IPS-15b (cell line): ENCODE measurements at regions not wholly inside any gene's neighbourhood (a gene's known extent, or its start where the extent isn't known, plus 50 kb on each side); places are given as distances from the start of the nearest gene placed in this dataset.
A peak's percentile ranks its signal among the peaks of the same experiment; 100 is the strongest.

Experiments
- H3K27me3 ChIP-seq: one replicate; pipeline ENCODE4 v1.6.1; 2013; ENCODE audit warnings: low read length; ENCODE audit not compliant: control insufficient read depth, insufficient read depth
- H3K36me3 ChIP-seq: one replicate; pipeline ENCODE4 v1.6.1; 2013; ENCODE audit warnings: low read length; ENCODE audit not compliant: control insufficient read depth, insufficient read depth
- H3K4me1 ChIP-seq: one replicate; pipeline ENCODE4 v1.6.1; 2013; ENCODE audit warnings: mild to moderate bottlenecking, low read length; ENCODE audit not compliant: control insufficient read depth, insufficient read depth
- H3K4me3 ChIP-seq: one replicate; pipeline ENCODE4 v1.5.1; 2013; ENCODE audit warnings: low read depth, low read length
- H3K9ac ChIP-seq: one replicate; pipeline ENCODE4 v1.6.1; 2013; ENCODE audit warnings: low read depth, mild to moderate bottlenecking, low read length
- H3K9me3 ChIP-seq: one replicate; pipeline ENCODE4 v1.6.1; 2013; ENCODE audit warnings: mild to moderate bottlenecking, low read length; ENCODE audit not compliant: control insufficient read depth, insufficient read depth

- Histone ChIP-seq H3K4me1 (peaks cover 2% of the 10 kb centered on the region), H3K36me3 (no peaks in the 10 kb centered on the region), H3K9ac (no peak overlapping the region), H3K4me3 (no peak overlapping the region), H3K9me3 (no peaks in the 10 kb centered on the region), H3K27me3 (no peaks in the 10 kb centered on the region)
These were observed 66.1 kb upstream of the CXADR start for GRCh38 chr21:17446737-17447136.

- no peaks in the 10 kb centered on the region for H3K27me3 ChIP-seq
- H3K9ac ChIP-seq, result no peak overlapping the region
- H3K9me3 ChIP-seq, result no peaks in the 10 kb centered on the region
- no peak overlapping the region for H3K4me3 ChIP-seq
- no peaks in the 10 kb centered on the region for H3K36me3 ChIP-seq
- H3K4me1 ChIP-seq, result no peaks in the 10 kb centered on the region
These were observed 63.1 kb upstream of the CXADR start for GRCh38 chr21:17449701-17450100.

GRCh38 chr21:17451364-17451891, 61.4 kb upstream of the CXADR start:
- H3K4me1 ChIP-seq, result no peaks in the 10 kb centered on the region
- no peak overlapping the region for H3K4me3 ChIP-seq
- H3K9ac ChIP-seq, result no peak overlapping the region
- no peaks in the 10 kb centered on the region for H3K27me3 ChIP-seq
- no peaks in the 10 kb centered on the region for H3K9me3 ChIP-seq
- H3K36me3 ChIP-seq, result no peaks in the 10 kb centered on the region

GRCh38 chr21:17454315-17455027, 58.4 kb upstream of the CXADR start:
- H3K9ac ChIP-seq, result peak overlapping the region; percentile 65
- peak overlapping the region; percentile 59 for H3K4me3 ChIP-seq

GRCh38 chr21:17455028-17455353, 57.9 kb upstream of the CXADR start:
- Histone ChIP-seq H3K9ac (peak overlapping the region; percentile 65), H3K4me3 (peak overlapping the region; percentile 59), H3K9me3 (no peaks in the 10 kb centered on the region)

More at GRCh38 chr21:17454315-17455027, 58.4 kb upstream of the CXADR start:
- H3K4me1 ChIP-seq, result no peaks in the 10 kb centered on the region
- H3K36me3 ChIP-seq, result no peaks in the 10 kb centered on the region
- H3K27me3 ChIP-seq, result no peaks in the 10 kb centered on the region
- H3K9me3 ChIP-seq, result no peaks in the 10 kb centered on the region

GRCh38 chr21:17455451-17455850, 57.4 kb upstream of the CXADR start:
- H3K4me3 ChIP-seq, result peak overlapping the region; percentile 59

More at GRCh38 chr21:17455028-17455353, 57.9 kb upstream of the CXADR start:
- no peaks in the 10 kb centered on the region for H3K27me3 ChIP-seq
- H3K4me1 ChIP-seq, result no peaks in the 10 kb centered on the region
- no peaks in the 10 kb centered on the region for H3K36me3 ChIP-seq

GRCh38 chr21:17458279-17458678, 54.6 kb upstream of the CXADR start:
- no peaks in the 10 kb centered on the region for H3K9me3 ChIP-seq
- no peaks in the 10 kb centered on the region for H3K4me1 ChIP-seq
- no peak overlapping the region for H3K9ac ChIP-seq
- H3K36me3 ChIP-seq, result no peaks in the 10 kb centered on the region
- no peaks in the 10 kb centered on the region for H3K27me3 ChIP-seq
- no peak overlapping the region for H3K4me3 ChIP-seq

More at GRCh38 chr21:17455451-17455850, 57.4 kb upstream of the CXADR start:
- H3K4me1 ChIP-seq, result no peaks in the 10 kb centered on the region
- H3K36me3 ChIP-seq, result no peaks in the 10 kb centered on the region
- no peaks in the 10 kb centered on the region for H3K9me3 ChIP-seq
- no peak overlapping the region for H3K9ac ChIP-seq
- H3K27me3 ChIP-seq, result no peaks in the 10 kb centered on the region

GRCh38 chr21:17460094-17460493, 52.7 kb upstream of the CXADR start:
- Histone ChIP-seq H3K36me3 (no peaks in the 10 kb centered on the region), H3K4me3 (no peak overlapping the region), H3K27me3 (no peaks in the 10 kb centered on the region), H3K4me1 (no peaks in the 10 kb centered on the region), H3K9me3 (no peaks in the 10 kb centered on the region), H3K9ac (no peak overlapping the region)

GRCh38 chr21:17461014-17461413, 51.8 kb upstream of the CXADR start:
- no peaks in the 10 kb centered on the region for H3K4me1 ChIP-seq
- H3K27me3 ChIP-seq, result no peaks in the 10 kb centered on the region
- no peak overlapping the region for H3K9ac ChIP-seq
- H3K9me3 ChIP-seq, result no peaks in the 10 kb centered on the region
- no peak overlapping the region for H3K4me3 ChIP-seq
- no peaks in the 10 kb centered on the region for H3K36me3 ChIP-seq

GRCh38 chr21:17461582-17461981, 51.3 kb upstream of the CXADR start:
- Histone ChIP-seq H3K36me3 (no peaks in the 10 kb centered on the region), H3K4me3 (no peak overlapping the region), H3K4me1 (no peaks in the 10 kb centered on the region), H3K9ac (no peak overlapping the region), H3K9me3 (no peaks in the 10 kb centered on the region), H3K27me3 (no peaks in the 10 kb centered on the region)

- Histone ChIP-seq H3K36me3 (no peaks in the 10 kb centered on the region), H3K27me3 (no peaks in the 10 kb centered on the region), H3K4me3 (no peak overlapping the region), H3K9ac (no peak overlapping the region), H3K9me3 (no peaks in the 10 kb centered on the region), H3K4me1 (no peaks in the 10 kb centered on the region)
These were observed 50.4 kb upstream of the CXADR start for GRCh38 chr21:17462276-17462981.
